Thoracic aorta (tissue), 2 donors: ENCODE measurements at regions not wholly inside any gene's neighbourhood (a gene's known extent, or its start where the extent isn't known, plus 50 kb on each side); places are given as distances from the start of the nearest gene placed in this dataset.
"Not testable (repeated sequence)": the region's sequence is repeated elsewhere in the genome, so short reads cannot be mapped to it uniquely, and the experiment has no call there.

ENCODE experiments used
- ATAC-seq: fragments of 150-250 bp; one replicate; pipeline ENCODE4 v1.8.0; 2017; ENCODE audit warnings: low read depth; ENCODE audit not compliant: insufficient number of reproducible peaks, low FRiP score
- DNase-seq: peaks from one replicate; pipeline ENCODE4 v3.0.0-alpha.2; 2020; ENCODE audit warnings: low spot score
- H3K27ac ChIP-seq, 2 donors: fragments of 200-600 bp; sonication (generic); 1 replicate in 1 of 2; 2 replicates in 1 of 2; pipeline ENCODE4 v1.5.1; 2016; ENCODE audit warnings: mild to moderate bottlenecking in 2 of 2, moderate library complexity in 2 of 2
- H3K27me3 ChIP-seq: fragments of 200-600 bp; sonication (generic); replicated peaks from 2 replicates; pipeline ENCODE4 v1.6.0; 2016; ENCODE audit warnings: mild to moderate bottlenecking; ENCODE audit not compliant: insufficient read depth
- H3K36me3 ChIP-seq: fragments of 200-600 bp; sonication (generic); one replicate; pipeline ENCODE4 v1.5.1; 2016
- H3K4me1 ChIP-seq, 2 donors: fragments of 200-600 bp; sonication (generic); 1 replicate in 1 of 2; 2 replicates in 1 of 2; pipeline versions ENCODE4 v1.5.1 to v1.6.0; 2016; ENCODE audit warnings: low read depth in 2 of 2, mild to moderate bottlenecking in 1 of 2; ENCODE audit not compliant: control insufficient read depth in 1 of 2
- H3K4me3 ChIP-seq: fragments of 200-600 bp; sonication (generic); 2 replicates; pipeline ENCODE4 v1.5.1; 2016; ENCODE audit warnings: mild to moderate bottlenecking
- H3K9me3 ChIP-seq: fragments of 200-600 bp; sonication (generic); 2 replicates; pipeline ENCODE4 v1.5.1; 2016
- CTCF ChIP-seq: fragments of 200-600 bp; sonication (generic); IDR thresholded peaks from one replicate; pipeline ENCODE4 v1.5.1; 2019; ENCODE audit warnings: antibody characterized with exemption

GRCh38 chr16:73101568-73101967 is 53.6 kb upstream of the ZFHX3 start:
- no peaks in the 10 kb centered on the region for H3K9me3 ChIP-seq
- H3K4me3 ChIP-seq, result no peak overlapping the region
- H3K36me3 ChIP-seq, result no peaks in the 10 kb centered on the region
- peaks cover 4 to 11% of the 10 kb centered on the region in 2 donors for H3K4me1 ChIP-seq
- DNase-seq (no peak), ATAC-seq (no peak)
- H3K27me3 ChIP-seq, result no peaks in the 10 kb centered on the region
- TF ChIP-seq CTCF, result no peak
- H3K27ac ChIP-seq, result no peak overlapping the region

GRCh38 chr16:73099601-73100000 is 51.7 kb upstream of the ZFHX3 start:
- not testable (repeated sequence) for H3K27me3 ChIP-seq, H3K36me3 ChIP-seq, H3K4me3 ChIP-seq, H3K27ac ChIP-seq, ATAC-seq, H3K9me3 ChIP-seq, DNase-seq
- peaks cover 21 to 30% of the 10 kb centered on the region in 2 donors for H3K4me1 ChIP-seq
